ENCODE measurements at regions not wholly inside any gene's neighbourhood (a gene's known extent, or its start where the extent isn't known, plus 50 kb on each side); places are given as distances from the start of the nearest gene placed in this dataset.

DNA sequence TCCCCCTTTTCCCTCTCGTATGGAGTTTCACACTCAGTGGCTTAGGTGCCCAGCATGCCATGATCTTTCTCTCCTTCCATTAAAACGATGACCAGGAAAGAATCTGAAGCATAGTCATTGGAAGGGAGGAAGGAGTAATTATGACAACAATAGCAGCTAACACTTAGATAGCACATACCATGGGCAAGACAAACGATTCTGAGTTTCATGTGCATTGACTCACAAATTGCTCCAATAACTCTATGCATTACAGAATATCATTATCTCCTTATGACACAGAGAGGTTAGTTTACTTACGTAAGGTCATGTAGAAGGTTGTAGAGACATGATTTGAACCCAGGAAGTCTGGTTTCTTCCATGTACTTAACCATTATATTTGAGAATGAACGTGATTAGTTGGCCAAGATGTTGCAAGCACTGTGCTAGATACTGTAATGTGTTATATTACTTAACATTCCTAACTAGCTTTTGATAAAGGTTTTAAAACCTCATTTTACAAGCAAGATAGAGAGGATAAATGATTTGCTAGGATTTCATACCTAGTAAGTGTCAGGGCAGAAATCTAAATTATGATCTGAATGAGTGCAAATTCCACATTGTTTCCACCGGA, 162.4 kb downstream of the CAND1 start:
- TF ChIP-seq, protein P1, sequence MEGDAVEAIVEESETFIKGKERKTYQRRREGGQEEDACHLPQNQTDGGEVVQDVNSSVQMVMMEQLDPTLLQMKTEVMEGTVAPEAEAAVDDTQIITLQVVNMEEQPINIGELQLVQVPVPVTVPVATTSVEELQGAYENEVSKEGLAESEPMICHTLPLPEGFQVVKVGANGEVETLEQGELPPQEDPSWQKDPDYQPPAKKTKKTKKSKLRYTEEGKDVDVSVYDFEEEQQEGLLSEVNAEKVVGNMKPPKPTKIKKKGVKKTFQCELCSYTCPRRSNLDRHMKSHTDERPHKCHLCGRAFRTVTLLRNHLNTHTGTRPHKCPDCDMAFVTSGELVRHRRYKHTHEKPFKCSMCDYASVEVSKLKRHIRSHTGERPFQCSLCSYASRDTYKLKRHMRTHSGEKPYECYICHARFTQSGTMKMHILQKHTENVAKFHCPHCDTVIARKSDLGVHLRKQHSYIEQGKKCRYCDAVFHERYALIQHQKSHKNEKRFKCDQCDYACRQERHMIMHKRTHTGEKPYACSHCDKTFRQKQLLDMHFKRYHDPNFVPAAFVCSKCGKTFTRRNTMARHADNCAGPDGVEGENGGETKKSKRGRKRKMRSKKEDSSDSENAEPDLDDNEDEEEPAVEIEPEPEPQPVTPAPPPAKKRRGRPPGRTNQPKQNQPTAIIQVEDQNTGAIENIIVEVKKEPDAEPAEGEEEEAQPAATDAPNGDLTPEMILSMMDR (conservative IDR thresholded peaks at IDR 0.05), result no peak
- Histone ChIP-seq H4K20me1 (ENCODE audit: control insufficient read depth, insufficient read depth, insufficient read length) (no peaks in the 10 kb centered on the region), H4K8ac (replicated peaks; ENCODE audit: insufficient read length, low read depth, low read length) (no peak overlapping the region), H3K14ac (ENCODE audit: insufficient read depth, low read length) (no peak overlapping the region), H2BK12ac (ENCODE audit: insufficient read length, low read depth, low read length) (no peak overlapping the region), H3K9ac (ENCODE audit: extremely low read depth, insufficient read length, low read length) (no peak overlapping the region), H3K79me1 (ENCODE audit: insufficient read depth, low read depth, low read length, poor library complexity, severe bottlenecking) (no peaks in the 10 kb centered on the region), H3K4me2 (ENCODE audit: insufficient read depth, insufficient read length, low read length) (no peak overlapping the region), H3K4ac (ENCODE audit: low read depth, low read length) (no peak overlapping the region), H3K9me3 (ENCODE audit: control insufficient read depth, low read depth, low read length) (no peaks in the 10 kb centered on the region), H2BK20ac (ENCODE audit: low read depth, low read length, poor library complexity, severe bottlenecking) (no peak overlapping the region), H2AK5ac (ENCODE audit: insufficient read length, low read length) (no peak overlapping the region), H3K56ac (ENCODE audit: insufficient read length, low read depth, low read length) (no peak overlapping the region), H4K5ac (ENCODE audit: insufficient read length, low read depth, low read length) (no peak overlapping the region), H3K4me1 (ENCODE audit: insufficient read depth, low read length) (no peaks in the 10 kb centered on the region), H3K27me3 (ENCODE audit: insufficient read depth, low read length) (no peaks in the 10 kb centered on the region), H3K23me2 (ENCODE audit: insufficient read length, low read depth, low read length, poor library complexity, severe bottlenecking) (no peaks in the 10 kb centered on the region), H3K27ac (ENCODE audit: insufficient read length, low read depth, low read length) (no peak overlapping the region), H4K91ac (ENCODE audit: insufficient read length, low read depth, low read length) (no peak overlapping the region), H2BK120ac (ENCODE audit: low read depth, low read length, poor library complexity, severe bottlenecking) (no peak overlapping the region), H3K18ac (ENCODE audit: insufficient read length, low read depth, low read length) (no peak overlapping the region), H2AFZ (ENCODE audit: low read length) (no peak overlapping the region), H3K79me2 (ENCODE audit: insufficient read depth, low read length) (no peaks in the 10 kb centered on the region), H2BK15ac (ENCODE audit: low read depth, low read length) (no peak overlapping the region), H2BK5ac (ENCODE audit: insufficient read length, low read length) (no peak overlapping the region), H3K23ac (ENCODE audit: insufficient read length, low read depth, low read length) (no peak overlapping the region), H3T11ph (ENCODE audit: low read length) (no peak overlapping the region)
- Mint-ChIP-seq H3K4me1 (no peaks in the 10 kb centered on the region; a peak in 1 of 4 replicates), H3K9me3 (no peaks in the 10 kb centered on the region), H3K4me3 (no peak overlapping the region), H3K27me3 (ENCODE audit: low read depth) (no peaks in the 10 kb centered on the region), H3K27ac (no peak overlapping the region), H3K36me3 (ENCODE audit: insufficient read depth in 1 of 3, low read depth in 3 of 3) (no peaks in the 10 kb centered on the region)
- DNase-seq, result no peak
- no CpG with 5 or more reads among the region's 6 CpGs for WGBS (ENCODE audit: extremely low coverage, insufficient read length, low lambda C conversion rate)
